Bronchial epithelial cell (primary cell): ENCODE measurements at regions not wholly inside any gene's neighbourhood (a gene's known extent, or its start where the extent isn't known, plus 50 kb on each side); places are given as distances from the start of the nearest gene placed in this dataset.

Experiments
- DNase-seq: peaks from one replicate; pipeline ENCODE4 v3.0.0-alpha.2; 2010; ENCODE audit warnings: low read depth
- FAIRE-seq: peaks from 2 replicates; lab custom pipeline; 2011; peaks lifted over from hg19 to GRCh38; lab: Jason Lieb, UNC
- H3K27me3 ChIP-seq: 2 replicates; pipeline ENCODE4 v1.5.1; 2011; ENCODE audit warnings: low read length; ENCODE audit not compliant: control insufficient read depth, insufficient read depth
- H3K36me3 ChIP-seq: 2 replicates; pipeline ENCODE4 v1.5.1; 2011; ENCODE audit warnings: low read length; ENCODE audit not compliant: control insufficient read depth, insufficient read depth
- H3K4me3 ChIP-seq: 2 replicates; pipeline ENCODE4 v1.5.1; 2011; ENCODE audit warnings: mild to moderate bottlenecking, low read depth, low read length, control low read depth
- TF ChIP-seq, protein P1 (sequence below): IDR thresholded peaks from 2 replicates; pipeline ENCODE4 v1.5.1; 2011; ENCODE audit warnings: mild to moderate bottlenecking, moderate library complexity, low read length, control low read depth, inconsistent platforms; ENCODE audit not compliant: insufficient read depth, severe bottlenecking

- H3K27me3 ChIP-seq: no peaks in the 10 kb centered on the region
- TF ChIP-seq, protein P1, sequence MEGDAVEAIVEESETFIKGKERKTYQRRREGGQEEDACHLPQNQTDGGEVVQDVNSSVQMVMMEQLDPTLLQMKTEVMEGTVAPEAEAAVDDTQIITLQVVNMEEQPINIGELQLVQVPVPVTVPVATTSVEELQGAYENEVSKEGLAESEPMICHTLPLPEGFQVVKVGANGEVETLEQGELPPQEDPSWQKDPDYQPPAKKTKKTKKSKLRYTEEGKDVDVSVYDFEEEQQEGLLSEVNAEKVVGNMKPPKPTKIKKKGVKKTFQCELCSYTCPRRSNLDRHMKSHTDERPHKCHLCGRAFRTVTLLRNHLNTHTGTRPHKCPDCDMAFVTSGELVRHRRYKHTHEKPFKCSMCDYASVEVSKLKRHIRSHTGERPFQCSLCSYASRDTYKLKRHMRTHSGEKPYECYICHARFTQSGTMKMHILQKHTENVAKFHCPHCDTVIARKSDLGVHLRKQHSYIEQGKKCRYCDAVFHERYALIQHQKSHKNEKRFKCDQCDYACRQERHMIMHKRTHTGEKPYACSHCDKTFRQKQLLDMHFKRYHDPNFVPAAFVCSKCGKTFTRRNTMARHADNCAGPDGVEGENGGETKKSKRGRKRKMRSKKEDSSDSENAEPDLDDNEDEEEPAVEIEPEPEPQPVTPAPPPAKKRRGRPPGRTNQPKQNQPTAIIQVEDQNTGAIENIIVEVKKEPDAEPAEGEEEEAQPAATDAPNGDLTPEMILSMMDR: no peak
- H3K4me3 ChIP-seq: no peak overlapping the region
- DNase-seq (no peak), FAIRE-seq (no peak)
- H3K36me3 ChIP-seq: no peaks in the 10 kb centered on the region
Observed at GRCh38 chr7:133150760-133151159, 68.9 kb upstream of the CHCHD3 start.

GRCh38 chr7:133152875-133153274 is 71.0 kb upstream of the CHCHD3 start:
- FAIRE-seq (no peak), DNase-seq (no peak)
- no peaks in the 10 kb centered on the region for H3K36me3 ChIP-seq
- H3K4me3 ChIP-seq: no peak overlapping the region
- TF ChIP-seq, protein P1: no peak
- no peaks in the 10 kb centered on the region for H3K27me3 ChIP-seq

GRCh38 chr7:133155146-133155545 is 73.3 kb upstream of the CHCHD3 start:
- H3K36me3 ChIP-seq: no peaks in the 10 kb centered on the region
- H3K4me3 ChIP-seq: no peak overlapping the region
- no peak for FAIRE-seq
- no peak for DNase-seq
- no peaks in the 10 kb centered on the region for H3K27me3 ChIP-seq
- TF ChIP-seq, protein P1: no peak

DNA sequence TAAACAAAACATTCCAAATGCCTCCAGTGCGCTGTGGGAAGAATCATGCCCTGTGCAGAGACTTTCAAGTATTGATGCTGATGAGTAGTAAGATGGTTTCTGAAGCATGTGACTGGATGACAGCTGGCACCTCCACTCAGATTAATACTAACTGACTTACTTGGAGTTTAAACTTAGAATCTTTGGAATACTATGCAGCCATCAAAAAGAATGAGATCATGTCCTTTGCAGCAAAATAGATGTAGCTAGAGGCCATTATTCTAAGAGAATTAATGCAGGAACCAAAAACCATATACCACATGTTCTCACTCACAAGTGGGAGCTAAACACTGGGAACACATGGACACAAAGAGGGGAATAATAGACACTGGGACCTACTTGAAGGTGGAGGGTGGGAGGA is 73.8 kb upstream of the CHCHD3 start:
- H3K27me3 ChIP-seq: no peaks in the 10 kb centered on the region
- DNase-seq: no peak
- TF ChIP-seq, protein P1: no peak
- no peaks in the 10 kb centered on the region for H3K36me3 ChIP-seq
- no peak overlapping the region for H3K4me3 ChIP-seq
- FAIRE-seq: no peak

GRCh38 chr7:133157045-133157444 is 75.2 kb upstream of the CHCHD3 start:
- DNase-seq (no peak), FAIRE-seq (no peak)

GRCh38 chr7:133164498-133164897 is 82.6 kb upstream of the CHCHD3 start:
- H3K4me3 ChIP-seq: no peak overlapping the region
- no peaks in the 10 kb centered on the region for H3K36me3 ChIP-seq
- FAIRE-seq: no peak
- no peak for DNase-seq
- H3K27me3 ChIP-seq: no peaks in the 10 kb centered on the region
- TF ChIP-seq, protein P1: no peak

More at GRCh38 chr7:133157045-133157444, 75.2 kb upstream of the CHCHD3 start:
- no peak overlapping the region for H3K4me3 ChIP-seq
- H3K36me3 ChIP-seq: no peaks in the 10 kb centered on the region
- no peaks in the 10 kb centered on the region for H3K27me3 ChIP-seq
- TF ChIP-seq, protein P1: no peak
